Activated CD8-positive, alpha-beta memory T cell treated with anti-CD3 and anti-CD28 coated beads for 24 hours (primary cell): ENCODE measurements at regions not wholly inside any gene's neighbourhood (a gene's known extent, or its start where the extent isn't known, plus 50 kb on each side); places are given as distances from the start of the nearest gene placed in this dataset.
A peak's percentile ranks its signal among the peaks of the same experiment; 100 is the strongest.

Source experiments
- DNase-seq: peaks from one replicate; pipeline ENCODE4 v3.0.0-alpha.2; 2020

GRCh38 chr1:48164571-48164970 is 57.9 kb upstream of the SLC5A9 start:
- no peak for DNase-seq

- DNase-seq: no peak
Observed at GRCh38 chr1:48160486-48161132, 61.9 kb upstream of the SLC5A9 start.

GRCh38 chr1:48139275-48139674 is 83.2 kb upstream of the SLC5A9 start:
- DNase-seq: no peak

- no peak for DNase-seq
Observed at GRCh38 chr1:48127735-48128685, 94.5 kb upstream of the SLC5A9 start.

GRCh38 chr1:48123647-48124046 is 98.9 kb upstream of the SLC5A9 start:
- DNase-seq: no peak

- DNase-seq: no peak
Observed at GRCh38 chr1:48121955-48122354, 100.6 kb upstream of the SLC5A9 start.

GRCh38 chr1:48120621-48121020 is 101.9 kb upstream of the SLC5A9 start:
- no peak for DNase-seq

DNA sequence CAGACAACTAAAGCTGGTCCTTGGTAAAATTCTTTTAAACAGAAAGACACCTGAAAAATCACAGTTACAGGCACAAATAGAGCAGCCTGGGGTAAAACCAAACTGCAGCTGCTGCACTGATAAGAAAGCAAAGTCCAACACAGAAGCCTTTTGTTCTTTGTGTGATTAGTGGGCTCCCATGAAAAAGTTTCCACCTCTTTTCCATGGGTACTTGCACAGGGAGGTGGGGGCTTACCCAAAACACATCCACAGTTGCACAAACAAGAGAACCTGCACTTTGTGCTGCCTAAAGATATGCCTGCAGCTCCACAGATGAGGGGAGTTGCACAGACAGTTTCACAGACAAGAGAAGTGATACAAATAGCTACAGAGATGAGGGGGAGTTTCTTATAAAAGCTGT is 106.7 kb upstream of the SLC5A9 start:
- no peak for DNase-seq

DNA sequence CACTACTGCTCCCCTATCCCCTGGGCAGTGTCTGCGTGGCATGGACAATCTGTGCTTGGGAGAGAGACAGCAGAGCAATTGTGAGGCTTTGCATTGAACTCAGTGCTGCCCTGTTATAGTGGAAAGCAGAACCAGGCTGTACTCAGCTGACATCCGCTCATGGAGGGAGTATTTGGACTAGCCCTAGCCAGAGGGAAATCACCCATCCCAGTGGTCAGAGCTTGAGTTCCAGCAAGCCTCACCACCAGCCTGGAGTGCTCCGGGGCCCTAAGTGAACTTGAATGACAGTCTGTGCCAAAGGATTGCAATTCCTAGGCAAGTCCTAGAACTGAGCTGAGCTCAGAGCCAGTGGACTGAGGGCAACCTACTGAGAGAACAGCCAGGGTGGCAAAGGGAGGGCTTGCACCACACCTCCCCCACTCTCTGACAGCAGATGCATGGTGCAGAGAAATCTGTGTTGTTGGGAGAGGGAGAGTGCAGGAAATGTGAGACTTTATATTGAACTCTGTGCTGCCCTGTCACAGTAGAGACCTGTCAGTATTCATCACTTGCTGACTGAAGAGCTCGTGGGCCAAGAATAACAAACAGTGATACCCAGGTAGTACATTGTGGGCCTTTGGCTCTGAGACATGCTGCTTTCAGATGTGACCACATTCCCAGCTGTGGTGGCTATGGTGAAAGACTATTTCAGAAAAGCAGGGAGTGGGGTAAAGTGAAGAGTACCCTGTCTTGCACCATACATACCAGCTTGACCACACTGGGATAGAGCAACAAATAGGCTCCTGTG is 107.7 kb upstream of the SLC5A9 start:
- DNase-seq: no peak

DNA sequence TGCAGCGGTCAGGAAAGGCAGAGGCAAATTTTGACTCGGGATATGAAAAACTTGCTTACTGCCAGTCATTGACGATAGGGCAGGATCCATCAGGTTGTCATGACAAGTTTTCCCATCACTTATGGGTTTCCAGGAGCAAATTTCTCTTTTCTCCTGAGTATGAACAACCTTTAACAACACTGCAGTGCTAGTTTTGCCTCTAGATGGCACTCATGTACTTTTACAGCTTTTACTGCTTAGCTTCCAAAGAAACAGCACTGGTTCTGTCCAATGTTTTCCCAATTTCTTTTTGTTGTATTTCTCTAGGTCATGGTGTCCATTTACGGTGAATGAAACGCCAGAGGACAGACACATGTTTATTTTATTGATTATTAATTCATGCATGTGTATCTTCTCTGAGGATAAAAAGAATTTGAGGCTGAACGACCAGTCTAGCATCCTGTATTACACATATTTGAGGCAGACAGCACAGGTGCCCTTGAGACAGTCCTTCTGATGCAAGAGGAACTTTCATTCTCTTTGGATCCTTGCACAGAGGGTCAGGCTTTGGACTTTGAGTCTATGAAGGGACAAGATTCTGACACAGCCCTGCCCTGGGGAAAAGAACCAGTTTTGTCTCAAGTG is 112.3 kb upstream of the TRABD2B start:
- DNase-seq: no peak

- DNase-seq: no peak
Observed at GRCh38 chr1:48107516-48107915, 110.3 kb upstream of the TRABD2B start.

- DNase-seq: no peak
Observed at GRCh38 chr1:48106049-48106448, 108.9 kb upstream of the TRABD2B start.

DNA sequence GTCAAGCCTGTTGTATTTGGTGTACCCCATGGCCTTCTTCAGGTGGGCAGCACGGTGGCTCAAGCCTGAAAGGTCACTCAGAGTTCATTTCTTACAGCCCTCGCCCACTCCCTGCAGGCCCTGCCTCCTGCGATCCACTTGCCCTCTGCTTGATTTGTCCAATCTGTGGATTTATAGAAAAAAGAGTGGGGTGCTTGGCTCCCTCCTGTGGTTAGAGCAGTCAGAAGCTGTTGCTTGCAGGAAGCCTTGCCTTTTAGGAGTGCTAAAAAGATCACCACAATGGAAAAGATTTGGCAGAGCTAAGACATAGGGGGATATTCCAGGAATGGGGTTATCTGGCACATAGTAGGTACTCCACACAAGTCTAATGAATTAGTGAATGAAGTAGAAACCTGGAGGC is 108.0 kb upstream of the TRABD2B start:
- no peak for DNase-seq

GRCh38 chr1:48103495-48103894 is 106.3 kb upstream of the TRABD2B start:
- no peak for DNase-seq

GRCh38 chr1:48102766-48103165 is 105.6 kb upstream of the TRABD2B start:
- no peak for DNase-seq

DNA sequence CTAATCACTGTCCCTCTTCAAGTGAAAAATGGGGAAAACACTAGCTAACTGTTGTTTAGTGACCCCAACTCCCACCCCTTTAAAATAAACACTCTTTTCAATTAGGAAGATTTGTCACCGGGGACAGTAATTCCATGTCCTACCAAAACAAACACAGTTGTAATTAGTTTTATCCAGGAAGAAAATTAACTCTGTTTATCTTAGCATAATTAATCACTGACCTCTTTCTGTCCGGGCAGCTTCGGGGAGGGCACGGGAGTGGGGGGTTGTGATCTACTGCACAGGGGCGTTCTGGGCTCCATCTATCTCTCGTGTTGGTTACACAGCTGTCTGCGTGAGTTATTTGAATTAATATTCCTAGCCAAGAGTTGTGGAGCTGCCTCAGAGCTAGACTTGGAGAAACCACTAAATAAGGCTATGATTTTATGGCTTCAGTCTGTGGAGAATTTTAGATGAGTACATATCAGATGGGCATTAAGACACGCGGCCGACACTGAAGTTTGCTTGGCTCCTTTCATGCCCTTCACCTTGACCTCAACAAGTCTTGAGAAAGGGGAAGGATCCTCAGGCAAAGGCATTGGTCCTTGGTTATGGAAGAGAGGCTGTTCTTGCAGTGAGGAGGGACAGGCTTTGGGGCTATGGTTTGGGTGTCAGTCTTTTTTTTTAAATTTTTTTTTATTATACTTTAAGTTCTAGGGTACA is 102.0 kb upstream of the TRABD2B start:
- no peak for DNase-seq

GRCh38 chr1:48093696-48094528 is 96.7 kb upstream of the TRABD2B start:
- peak; percentile 86 for DNase-seq

- DNase-seq: no peak
Observed at GRCh38 chr1:48093147-48093546, 96.0 kb upstream of the TRABD2B start.

GRCh38 chr1:48092401-48092800 is 95.2 kb upstream of the TRABD2B start:
- no peak for DNase-seq

DNA sequence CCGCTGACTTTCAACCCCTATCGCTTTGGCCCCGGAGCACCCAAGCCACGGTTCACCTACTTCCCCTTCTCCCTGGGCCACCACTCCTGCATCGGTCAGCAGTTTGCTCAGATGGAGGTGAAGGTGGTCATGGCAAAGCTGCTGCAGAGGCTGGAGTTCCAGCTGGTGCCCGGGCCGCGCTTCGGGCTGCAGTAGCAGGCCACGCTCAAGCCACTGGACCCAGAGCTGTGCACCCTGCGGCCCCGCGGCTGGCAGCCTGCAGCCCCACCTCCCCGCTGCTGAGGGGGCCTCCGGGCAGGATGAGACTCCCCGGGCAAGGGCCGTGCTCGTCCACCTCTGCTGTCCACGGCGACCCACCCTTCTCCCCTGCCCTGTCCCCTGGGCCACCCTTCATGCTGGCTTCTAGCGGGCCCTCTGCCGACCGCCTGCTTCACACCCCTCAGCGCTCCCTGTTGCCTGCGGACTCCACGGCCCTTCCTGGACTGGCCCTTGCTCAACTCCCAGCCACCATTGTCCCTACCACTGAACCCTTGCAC is 92.2 kb upstream of the TRABD2B start:
- no peak for DNase-seq

DNA sequence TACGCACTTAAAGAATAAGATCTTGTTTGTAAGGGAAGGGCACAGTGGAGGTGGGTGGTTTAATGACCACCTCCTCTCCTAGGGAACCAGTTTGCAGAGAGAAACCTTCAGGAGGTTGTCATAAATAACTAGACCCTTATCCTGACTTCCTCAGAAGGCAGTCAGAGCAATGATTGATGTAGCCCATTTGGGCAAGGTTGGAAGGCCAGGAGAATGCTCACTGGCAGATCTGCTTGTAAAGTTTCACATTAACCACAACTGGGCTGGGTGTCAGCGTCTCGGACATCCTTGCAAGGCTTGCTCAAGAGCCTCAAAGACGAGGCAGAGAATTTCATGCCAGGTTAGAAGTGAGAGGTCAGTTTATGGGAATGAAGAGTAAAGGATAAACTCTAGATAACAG is 87.6 kb upstream of the TRABD2B start:
- DNase-seq: no peak
